ENCODE measurements at regions not wholly inside any gene's neighbourhood (a gene's known extent, or its start where the extent isn't known, plus 50 kb on each side); places are given as distances from the start of the nearest gene placed in this dataset.

GRCh38 chr3:193836511-193836910 is 243.5 kb downstream of the OPA1 start:
- TF ChIP-seq, protein P1, sequence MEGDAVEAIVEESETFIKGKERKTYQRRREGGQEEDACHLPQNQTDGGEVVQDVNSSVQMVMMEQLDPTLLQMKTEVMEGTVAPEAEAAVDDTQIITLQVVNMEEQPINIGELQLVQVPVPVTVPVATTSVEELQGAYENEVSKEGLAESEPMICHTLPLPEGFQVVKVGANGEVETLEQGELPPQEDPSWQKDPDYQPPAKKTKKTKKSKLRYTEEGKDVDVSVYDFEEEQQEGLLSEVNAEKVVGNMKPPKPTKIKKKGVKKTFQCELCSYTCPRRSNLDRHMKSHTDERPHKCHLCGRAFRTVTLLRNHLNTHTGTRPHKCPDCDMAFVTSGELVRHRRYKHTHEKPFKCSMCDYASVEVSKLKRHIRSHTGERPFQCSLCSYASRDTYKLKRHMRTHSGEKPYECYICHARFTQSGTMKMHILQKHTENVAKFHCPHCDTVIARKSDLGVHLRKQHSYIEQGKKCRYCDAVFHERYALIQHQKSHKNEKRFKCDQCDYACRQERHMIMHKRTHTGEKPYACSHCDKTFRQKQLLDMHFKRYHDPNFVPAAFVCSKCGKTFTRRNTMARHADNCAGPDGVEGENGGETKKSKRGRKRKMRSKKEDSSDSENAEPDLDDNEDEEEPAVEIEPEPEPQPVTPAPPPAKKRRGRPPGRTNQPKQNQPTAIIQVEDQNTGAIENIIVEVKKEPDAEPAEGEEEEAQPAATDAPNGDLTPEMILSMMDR (IDR thresholded peaks at IDR 0.05; ENCODE audit: unreplicated experiment), result no peak
- peaks cover 9% of the 10 kb centered on the region for H3K27me3 Mint-ChIP-seq (ENCODE audit: unreplicated experiment)
- no peaks in the 10 kb centered on the region for H3K36me3 Mint-ChIP-seq (ENCODE audit: low read depth, unreplicated experiment)
- no peaks in the 10 kb centered on the region for H3K9me3 Mint-ChIP-seq (ENCODE audit: unreplicated experiment)
- no peak overlapping the region for H3K27ac Mint-ChIP-seq (ENCODE audit: unreplicated experiment)
- no peak overlapping the region for H3K4me3 Mint-ChIP-seq (ENCODE audit: unreplicated experiment)
- peaks cover 9% of the 10 kb centered on the region for H3K4me1 Mint-ChIP-seq (ENCODE audit: unreplicated experiment)
- no peak for DNase-seq (ENCODE audit: low spot score)

DNA sequence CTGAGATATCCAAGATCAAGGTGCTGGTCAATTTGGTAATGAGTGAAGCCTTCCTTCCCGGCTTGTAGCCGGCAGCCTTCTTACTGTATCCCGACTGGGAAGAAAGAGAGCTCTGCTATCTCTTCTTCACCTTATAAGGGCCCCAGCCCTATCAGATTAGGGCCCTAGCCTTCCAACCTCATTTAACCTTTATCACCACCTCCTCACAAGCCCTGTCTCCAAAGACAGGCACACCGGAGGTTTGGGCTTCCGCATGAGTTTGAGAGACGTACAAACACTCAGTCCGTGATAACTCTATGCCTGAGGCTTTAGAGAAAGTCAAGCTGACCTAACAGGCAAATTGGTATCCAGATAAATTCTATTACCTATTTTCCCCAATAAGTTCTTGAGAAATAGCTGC is 243.9 kb downstream of the OPA1 start:
- no peak overlapping the region for H3K27ac Mint-ChIP-seq (ENCODE audit: unreplicated experiment)
- peaks cover 9% of the 10 kb centered on the region for H3K4me1 Mint-ChIP-seq (ENCODE audit: unreplicated experiment)
- H3K4me3 Mint-ChIP-seq (ENCODE audit: unreplicated experiment), result no peak overlapping the region
- H3K36me3 Mint-ChIP-seq (ENCODE audit: low read depth, unreplicated experiment), result no peaks in the 10 kb centered on the region
- DNase-seq (ENCODE audit: low spot score), result no peak
- H3K27me3 Mint-ChIP-seq (ENCODE audit: unreplicated experiment), result peaks cover 9% of the 10 kb centered on the region
- no peaks in the 10 kb centered on the region for H3K9me3 Mint-ChIP-seq (ENCODE audit: unreplicated experiment)
- TF ChIP-seq, protein P1 (IDR thresholded peaks at IDR 0.05; ENCODE audit: unreplicated experiment), result no peak

GRCh38 chr3:193837347-193837827 is 244.4 kb downstream of the OPA1 start:
- Mint-ChIP-seq H3K27ac (ENCODE audit: unreplicated experiment) (no peak overlapping the region), H3K4me1 (ENCODE audit: unreplicated experiment) (peaks cover 9% of the 10 kb centered on the region), H3K9me3 (ENCODE audit: unreplicated experiment) (no peaks in the 10 kb centered on the region), H3K4me3 (ENCODE audit: unreplicated experiment) (no peak overlapping the region), H3K27me3 (ENCODE audit: unreplicated experiment) (peaks cover 7% of the 10 kb centered on the region), H3K36me3 (ENCODE audit: low read depth, unreplicated experiment) (no peaks in the 10 kb centered on the region)
- TF ChIP-seq, protein P1 (IDR thresholded peaks at IDR 0.05; ENCODE audit: unreplicated experiment), result no peak
- DNase-seq (ENCODE audit: low spot score), result no peak

DNA sequence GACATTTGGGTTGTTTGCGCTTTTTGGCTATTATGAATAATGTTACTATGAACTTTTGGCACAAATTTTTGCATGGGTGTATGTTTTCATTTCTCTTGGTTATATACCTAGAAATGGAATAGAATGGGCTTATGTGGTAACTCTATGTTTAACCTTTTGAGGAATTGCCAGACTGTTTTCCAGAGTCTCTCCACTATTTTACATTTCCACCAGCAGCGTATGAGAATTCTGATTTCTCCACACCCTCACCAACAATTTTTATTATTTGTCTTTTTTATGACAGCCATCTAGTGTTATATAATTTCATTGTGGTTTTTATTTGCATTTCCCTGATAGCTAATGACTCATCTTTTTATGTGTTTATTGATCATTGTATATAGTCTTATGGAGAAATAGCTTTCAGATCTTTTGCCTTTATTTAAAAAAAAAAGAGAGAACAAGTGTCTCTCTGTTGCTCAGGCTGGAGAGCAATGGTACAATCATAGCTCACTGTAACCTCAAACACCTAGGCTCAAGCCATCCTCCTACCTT is 247.2 kb downstream of the OPA1 start:
- TF ChIP-seq, protein P1 (IDR thresholded peaks at IDR 0.05; ENCODE audit: unreplicated experiment), result no peak
- DNase-seq (ENCODE audit: low spot score), result no peak
- Mint-ChIP-seq H3K36me3 (ENCODE audit: low read depth, unreplicated experiment) (no peaks in the 10 kb centered on the region), H3K27ac (ENCODE audit: unreplicated experiment) (no peak overlapping the region), H3K4me3 (ENCODE audit: unreplicated experiment) (no peak overlapping the region), H3K4me1 (ENCODE audit: unreplicated experiment) (peaks cover 12% of the 10 kb centered on the region), H3K27me3 (ENCODE audit: unreplicated experiment) (no peaks in the 10 kb centered on the region), H3K9me3 (ENCODE audit: unreplicated experiment) (no peaks in the 10 kb centered on the region)

- TF ChIP-seq, protein P1 (IDR thresholded peaks at IDR 0.05; ENCODE audit: unreplicated experiment), result no peak
- Mint-ChIP-seq H3K36me3 (ENCODE audit: low read depth, unreplicated experiment) (no peaks in the 10 kb centered on the region), H3K4me1 (ENCODE audit: unreplicated experiment) (peaks cover 21% of the 10 kb centered on the region), H3K27me3 (ENCODE audit: unreplicated experiment) (no peaks in the 10 kb centered on the region), H3K9me3 (ENCODE audit: unreplicated experiment) (no peaks in the 10 kb centered on the region), H3K27ac (ENCODE audit: unreplicated experiment) (no peak overlapping the region), H3K4me3 (ENCODE audit: unreplicated experiment) (no peak overlapping the region)
- DNase-seq (ENCODE audit: low spot score), result no peak
These were observed 248.6 kb downstream of the OPA1 start for GRCh38 chr3:193841581-193841980.

Measured in endothelial cell (in vitro differentiated cells).